NCI-H524 treated with DMSO at 0.1 percent for 48 hours (cell line): ENCODE measurements at regions not wholly inside any gene's neighbourhood (a gene's known extent, or its start where the extent isn't known, plus 50 kb on each side); places are given as distances from the start of the nearest gene placed in this dataset.

Experiments
- DNase-seq: peaks from one replicate; lab custom pipeline; 2025; lab: John Stamatoyannopoulos, UW

GRCh38 chr6:169165561-169166300 lies 87.9 kb downstream of the THBS2 start:
- no peak for DNase-seq

- no peak for DNase-seq
These were observed 88.7 kb downstream of the THBS2 start for GRCh38 chr6:169164986-169165385.

GRCh38 chr6:169164451-169164850 lies 89.2 kb downstream of the THBS2 start:
- DNase-seq, result no peak

DNA sequence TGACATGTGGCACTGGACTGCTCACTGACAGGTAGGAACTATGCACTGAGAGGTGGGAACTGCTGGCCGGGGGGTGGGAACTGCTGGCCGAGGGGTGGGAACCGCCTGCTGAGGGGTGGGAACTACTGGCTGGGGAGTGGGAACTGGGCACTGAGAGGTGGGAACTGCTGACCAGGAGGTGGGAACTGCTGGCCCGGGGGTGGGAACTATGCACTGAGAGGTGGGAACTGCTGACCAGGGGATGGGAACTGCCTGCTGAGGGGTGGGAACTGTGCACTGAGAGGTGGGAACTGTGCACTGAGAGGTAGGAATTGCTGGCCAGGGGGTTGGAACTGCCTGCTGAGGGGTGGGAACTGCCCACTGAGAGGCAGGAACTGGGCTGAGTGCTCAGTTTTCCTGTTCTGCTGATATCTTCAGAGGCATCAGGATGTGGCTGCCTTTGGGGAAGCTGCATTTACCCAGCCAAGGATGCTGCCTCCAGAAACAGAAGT lies 90.2 kb downstream of the THBS2 start:
- DNase-seq, result no peak

GRCh38 chr6:169162752-169163407 lies 90.8 kb downstream of the THBS2 start:
- DNase-seq, result no peak

DNA sequence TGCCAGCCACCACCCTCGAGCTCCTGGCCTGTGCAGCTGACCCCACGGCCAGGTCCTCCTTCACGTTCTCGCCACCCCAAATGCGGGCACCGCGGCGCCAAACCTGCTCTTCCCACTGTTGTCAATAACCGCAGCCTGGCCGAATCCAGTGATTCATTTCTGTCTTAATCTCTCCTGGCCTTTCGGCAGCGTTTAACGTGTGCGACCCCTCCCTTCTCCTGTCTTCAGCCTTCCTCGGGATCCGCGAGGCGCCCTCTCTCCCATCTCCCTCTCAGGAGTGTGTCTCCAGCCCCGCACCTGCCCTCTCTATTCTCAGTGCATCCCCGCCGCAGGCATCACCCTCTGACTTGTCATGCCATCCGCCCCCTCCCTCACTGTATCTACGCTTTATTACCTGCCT lies 91.4 kb downstream of the THBS2 start:
- DNase-seq, result no peak

DNA sequence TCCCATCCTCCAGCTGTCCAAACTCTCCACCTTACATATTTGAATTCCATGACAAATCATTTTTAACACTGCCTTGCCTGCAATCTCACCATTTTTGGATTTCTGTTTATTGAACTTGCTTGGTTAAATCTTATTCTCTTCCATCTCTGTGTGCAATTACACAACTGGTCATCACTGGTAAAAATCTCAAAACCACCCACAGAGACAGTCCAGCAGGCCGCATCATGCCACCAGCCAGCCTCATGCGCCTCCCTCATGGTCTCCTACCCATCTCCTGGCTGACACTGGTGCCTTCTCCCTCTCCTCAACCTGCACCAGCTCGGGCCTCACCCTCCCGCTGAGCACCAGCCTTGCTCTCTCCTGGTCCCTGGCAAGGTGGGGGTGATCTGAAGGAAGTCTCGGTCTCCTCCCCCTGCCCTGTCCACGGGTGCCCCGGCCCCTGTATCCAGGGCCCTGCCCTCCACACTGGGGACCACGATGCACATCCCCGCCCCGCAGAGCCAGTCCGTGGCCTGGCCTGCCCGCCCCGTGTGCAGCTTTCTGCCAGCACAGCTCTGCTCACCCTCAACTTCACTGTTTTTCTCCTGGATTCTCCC lies 92.0 kb downstream of the THBS2 start:
- no peak for DNase-seq

GRCh38 chr6:169160855-169161560 lies 92.6 kb downstream of the THBS2 start:
- DNase-seq, result no peak

DNA sequence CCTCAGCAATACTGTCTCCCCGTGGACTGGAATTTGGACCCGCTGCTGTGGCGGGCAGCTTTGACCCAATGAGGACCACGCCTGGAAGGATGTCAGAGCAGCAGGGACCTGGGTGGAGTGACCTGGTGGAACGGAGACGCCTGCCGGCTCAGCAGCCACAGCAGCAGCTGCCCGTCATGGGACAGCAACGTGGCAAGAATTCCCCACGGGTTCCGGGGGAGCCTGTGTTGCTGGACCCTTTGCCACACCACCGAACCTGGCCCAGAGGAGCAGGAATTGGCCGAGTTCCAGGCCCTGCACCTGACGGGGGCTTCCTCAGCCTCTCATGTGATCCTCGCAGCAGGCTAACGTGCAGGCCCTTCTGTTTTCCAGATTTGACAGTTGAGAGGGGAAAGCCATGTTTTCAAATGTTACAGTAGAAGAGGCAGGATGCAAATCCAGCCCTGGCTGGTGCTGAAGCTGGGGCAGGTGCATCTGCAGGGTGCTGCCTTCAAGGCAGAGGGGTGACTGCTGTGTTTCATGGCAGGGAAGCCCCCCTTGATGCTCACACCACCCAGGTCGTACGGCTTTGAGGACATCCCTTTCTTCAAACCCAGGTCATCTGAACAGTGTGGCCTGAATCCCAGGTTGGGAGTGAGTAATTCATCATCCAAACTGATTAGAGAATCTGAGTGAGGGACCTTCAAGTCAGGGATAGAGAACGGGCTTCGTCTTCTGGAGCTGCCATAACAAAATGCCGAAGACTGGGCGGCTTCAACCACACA lies 93.4 kb downstream of the THBS2 start:
- no peak for DNase-seq

DNA sequence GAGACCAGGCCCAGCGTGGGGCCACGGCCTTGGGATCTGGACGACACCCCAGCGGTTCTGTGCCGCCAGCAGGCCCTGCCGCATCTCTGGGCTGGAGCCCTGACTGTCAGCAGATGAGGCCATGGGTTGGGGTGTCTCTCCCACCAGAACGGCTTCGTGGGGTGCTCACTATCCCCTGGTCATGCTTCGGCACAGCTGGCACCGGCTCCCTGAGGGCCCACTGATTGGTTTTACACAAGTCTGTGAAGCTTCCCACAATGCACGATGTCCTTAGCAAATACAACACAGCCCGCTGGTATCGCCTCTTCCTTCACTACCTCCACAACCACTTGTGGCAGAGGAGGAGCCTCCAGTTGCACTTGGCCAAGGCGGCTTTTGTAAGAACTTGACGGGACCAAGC lies 94.3 kb downstream of the THBS2 start:
- no peak for DNase-seq

GRCh38 chr6:169158691-169159090 lies 95.0 kb downstream of the THBS2 start:
- DNase-seq, result no peak

DNA sequence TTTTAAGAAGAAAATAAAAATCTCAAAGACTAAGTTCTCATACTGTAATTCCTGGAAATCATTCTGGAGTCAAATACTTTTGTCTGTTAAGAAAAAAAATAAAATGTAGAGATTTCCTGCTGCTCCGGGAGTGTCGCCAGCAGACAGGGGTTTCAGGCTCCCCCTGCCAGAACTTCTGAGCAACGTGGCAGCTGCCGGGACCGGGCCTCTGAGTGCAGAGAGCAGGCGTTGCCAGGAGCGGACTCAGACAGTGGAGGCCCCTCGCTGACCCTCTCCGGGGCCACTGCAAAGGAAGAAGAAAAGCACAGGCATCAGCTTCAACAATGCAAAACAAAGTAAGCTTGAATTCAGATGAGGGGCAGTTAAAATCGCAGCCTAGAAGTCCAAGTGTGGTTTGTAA lies 95.5 kb downstream of the THBS2 start:
- DNase-seq, result no peak

DNA sequence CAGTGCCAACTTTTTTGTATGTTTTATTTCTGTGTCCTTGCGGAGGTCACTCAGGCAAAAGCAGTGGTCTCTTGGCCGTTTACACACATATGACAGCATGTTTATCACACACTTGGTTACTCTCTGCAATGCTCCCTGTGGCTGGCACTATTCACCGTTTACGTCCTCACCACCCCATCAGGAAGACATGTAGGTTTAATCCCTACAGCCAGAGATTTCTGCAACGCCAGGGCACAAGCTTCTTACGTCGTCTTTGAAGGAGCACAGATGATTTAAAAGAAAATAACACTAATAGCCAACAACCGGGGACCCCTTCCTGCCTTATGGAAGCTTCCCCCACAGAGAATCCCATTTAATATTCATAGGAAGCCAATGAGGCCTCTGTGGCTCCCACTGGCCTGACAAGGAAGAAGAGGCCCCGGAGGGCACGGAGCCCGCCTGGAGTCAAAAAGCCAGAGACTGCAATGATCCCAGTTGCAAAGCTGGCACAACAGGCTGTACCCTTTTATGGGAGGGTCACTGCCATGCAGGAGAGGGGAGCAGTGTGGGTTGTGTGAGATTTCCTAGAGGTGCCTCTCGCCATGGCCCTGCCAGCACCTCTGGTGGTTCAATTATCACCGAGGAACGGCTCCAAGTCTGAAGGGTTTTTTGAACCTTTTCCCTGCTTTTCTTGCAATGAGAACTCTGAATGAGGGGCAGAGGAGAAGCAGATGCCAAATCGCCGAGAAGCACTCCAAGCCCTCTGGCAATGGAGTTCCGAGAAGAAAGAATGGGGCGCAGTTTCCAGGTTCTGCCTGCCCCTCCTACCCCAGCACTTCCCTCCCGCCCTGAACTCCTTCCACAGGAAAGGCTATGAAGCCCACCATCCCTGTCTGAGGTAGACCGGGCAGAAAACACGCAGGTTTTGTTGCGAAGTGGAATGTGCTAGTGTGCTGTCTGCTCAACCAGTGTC lies 96.2 kb downstream of the THBS2 start:
- DNase-seq, result no peak

GRCh38 chr6:169156793-169157147 lies 96.9 kb downstream of the THBS2 start:
- DNase-seq, result no peak

GRCh38 chr6:169156108-169156792 lies 97.4 kb downstream of the THBS2 start:
- DNase-seq, result no peak

- no peak for DNase-seq
These were observed 98.2 kb downstream of the THBS2 start for GRCh38 chr6:169155481-169155880.

- DNase-seq, result no peak
These were observed 100.2 kb downstream of the THBS2 start for GRCh38 chr6:169153401-169153800.

- no peak for DNase-seq
These were observed 107.1 kb downstream of the THBS2 start for GRCh38 chr6:169146521-169146920.

GRCh38 chr6:169145991-169146501 lies 107.6 kb downstream of the THBS2 start:
- no peak for DNase-seq

GRCh38 chr6:169145496-169145895 lies 108.2 kb downstream of the THBS2 start:
- no peak for DNase-seq
